ENCODE measurements at regions not wholly inside any gene's neighbourhood (a gene's known extent, or its start where the extent isn't known, plus 50 kb on each side); places are given as distances from the start of the nearest gene placed in this dataset.
"Not testable (repeated sequence)": the region's sequence is repeated elsewhere in the genome, so short reads cannot be mapped to it uniquely, and the experiment has no call there.

DNA sequence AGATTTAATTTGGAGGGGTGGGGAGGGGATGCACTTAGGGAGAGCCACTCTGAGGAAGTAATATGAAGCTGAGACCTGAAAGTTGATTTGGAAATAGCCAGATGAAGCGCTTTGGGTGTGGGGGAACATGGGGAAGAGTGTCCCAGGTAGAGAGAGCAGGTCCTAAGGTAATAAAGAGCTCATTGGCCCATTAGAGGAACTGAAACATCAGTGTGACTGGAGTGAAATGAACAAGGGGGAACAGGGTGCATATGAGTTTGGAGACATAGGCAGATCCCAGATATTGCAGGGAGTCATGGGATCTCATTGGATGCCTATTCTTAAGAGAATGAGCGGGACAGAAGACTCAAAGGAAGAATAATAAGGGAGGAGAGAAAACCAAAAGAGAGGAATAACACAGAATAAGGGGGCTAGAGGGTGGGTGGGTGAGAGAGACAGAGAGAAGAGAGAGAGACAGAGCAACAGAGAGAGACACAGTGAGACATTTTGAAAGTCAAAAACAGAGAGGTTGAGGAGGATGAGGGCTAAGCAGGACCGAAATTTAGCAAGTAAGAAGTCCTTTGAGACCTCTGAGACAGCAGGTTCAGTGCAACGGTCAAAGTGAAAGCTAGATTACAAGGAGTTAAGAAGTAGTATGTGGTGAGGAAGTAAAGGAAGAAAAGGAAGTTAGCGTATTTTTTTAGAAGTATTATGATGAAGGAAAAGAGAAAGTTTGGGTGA, 54.1 kb upstream of the NOTCH2NLA start:
- DNase-seq, result not testable (repeated sequence)

DNA sequence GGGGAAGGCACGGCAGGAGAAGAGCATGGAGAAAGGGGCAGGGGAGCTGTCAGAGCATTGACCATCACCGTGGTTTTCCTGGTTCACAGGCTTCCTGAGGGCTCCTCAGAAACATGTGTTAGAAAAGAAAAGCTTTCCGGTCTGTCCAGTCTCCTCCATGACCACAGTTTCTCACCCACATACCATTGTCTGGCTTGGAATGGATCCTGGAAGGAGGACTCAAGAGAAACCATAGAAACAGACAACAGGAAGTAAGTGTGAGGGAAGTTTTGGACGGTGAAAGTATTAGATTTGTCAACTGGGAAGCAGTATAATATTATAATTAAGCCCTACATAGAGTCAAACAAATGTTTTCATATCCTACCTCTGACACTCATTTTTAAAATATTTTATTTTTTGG, 52.7 kb upstream of the NOTCH2NLA start:
- DNase-seq, result not testable (repeated sequence)

DNA sequence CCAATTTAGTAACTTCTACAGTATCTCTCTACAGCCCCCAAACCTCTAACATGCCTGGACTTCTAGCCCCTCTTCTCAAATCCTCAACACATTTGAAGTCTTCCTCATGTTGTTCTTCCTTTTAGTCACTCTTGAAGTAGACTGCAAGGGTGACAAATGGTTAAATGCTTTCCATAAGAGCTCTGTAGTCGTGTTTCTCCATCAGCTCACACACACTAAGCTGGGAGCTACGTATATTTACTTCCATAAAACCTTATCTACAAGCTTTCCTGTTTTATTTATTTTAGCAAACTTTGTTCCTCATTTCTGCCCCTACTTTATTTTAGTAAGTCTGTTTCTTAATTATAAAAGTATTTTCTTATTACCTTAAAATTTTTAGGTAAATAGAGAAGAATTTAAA, 49.9 kb upstream of the NOTCH2NLA start:
- not testable (repeated sequence) for DNase-seq
